ENCODE measurements at regions not wholly inside any gene's neighbourhood (a gene's known extent, or its start where the extent isn't known, plus 50 kb on each side); places are given as distances from the start of the nearest gene placed in this dataset.

DNA sequence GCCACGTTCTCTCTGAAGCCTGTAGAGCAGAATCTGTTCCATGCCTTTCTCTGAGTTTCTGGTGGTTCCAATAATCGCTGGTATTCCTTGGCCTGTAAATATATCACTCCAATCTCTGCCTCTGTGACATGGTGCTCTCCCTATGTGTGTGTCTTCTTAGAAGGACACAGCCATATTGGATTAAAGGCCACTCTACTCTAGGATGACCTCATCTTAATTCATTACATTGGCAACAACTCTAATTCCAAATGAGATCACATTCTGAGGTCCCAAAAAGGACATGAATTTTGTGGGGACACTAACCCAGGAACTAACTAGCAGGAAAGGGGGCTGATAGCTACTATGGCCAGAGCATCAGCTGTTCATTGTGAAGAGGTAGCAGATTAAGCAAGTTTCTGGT lies 110.7 kb downstream of the KLF12 start:
- DNase-seq: no peak
- intact Hi-C loops (cut with DNase I): no loop called here
- Histone ChIP-seq H3K9me3 (no peaks in the 10 kb centered on the region), H3K36me3 (no peaks in the 10 kb centered on the region), H3K9ac (ENCODE audit: low read depth in 2 of 2, low read length in 2 of 2) (no peak overlapping the region), H3K27me3 (no peaks in the 10 kb centered on the region), H3K4me1 (no peaks in the 10 kb centered on the region), H3K4me3 (no peak overlapping the region), H3K27ac (no peak overlapping the region)
- TF ChIP-seq, protein P1, sequence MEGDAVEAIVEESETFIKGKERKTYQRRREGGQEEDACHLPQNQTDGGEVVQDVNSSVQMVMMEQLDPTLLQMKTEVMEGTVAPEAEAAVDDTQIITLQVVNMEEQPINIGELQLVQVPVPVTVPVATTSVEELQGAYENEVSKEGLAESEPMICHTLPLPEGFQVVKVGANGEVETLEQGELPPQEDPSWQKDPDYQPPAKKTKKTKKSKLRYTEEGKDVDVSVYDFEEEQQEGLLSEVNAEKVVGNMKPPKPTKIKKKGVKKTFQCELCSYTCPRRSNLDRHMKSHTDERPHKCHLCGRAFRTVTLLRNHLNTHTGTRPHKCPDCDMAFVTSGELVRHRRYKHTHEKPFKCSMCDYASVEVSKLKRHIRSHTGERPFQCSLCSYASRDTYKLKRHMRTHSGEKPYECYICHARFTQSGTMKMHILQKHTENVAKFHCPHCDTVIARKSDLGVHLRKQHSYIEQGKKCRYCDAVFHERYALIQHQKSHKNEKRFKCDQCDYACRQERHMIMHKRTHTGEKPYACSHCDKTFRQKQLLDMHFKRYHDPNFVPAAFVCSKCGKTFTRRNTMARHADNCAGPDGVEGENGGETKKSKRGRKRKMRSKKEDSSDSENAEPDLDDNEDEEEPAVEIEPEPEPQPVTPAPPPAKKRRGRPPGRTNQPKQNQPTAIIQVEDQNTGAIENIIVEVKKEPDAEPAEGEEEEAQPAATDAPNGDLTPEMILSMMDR (IDR thresholded peaks at IDR 0.05): no peak

GRCh38 chr13:74021505-74021904 lies 112.7 kb downstream of the KLF12 start:
- Histone ChIP-seq H3K9me3 (no peaks in the 10 kb centered on the region), H3K4me3 (no peak overlapping the region), H3K27ac (no peak overlapping the region), H3K27me3 (no peaks in the 10 kb centered on the region), H3K4me1 (no peaks in the 10 kb centered on the region), H3K9ac (ENCODE audit: low read depth in 2 of 2, low read length in 2 of 2) (no peak overlapping the region), H3K36me3 (no peaks in the 10 kb centered on the region)
- intact Hi-C loops (cut with DNase I): no loop called here
- TF ChIP-seq, protein P1 (IDR thresholded peaks at IDR 0.05): no peak
- DNase-seq: no peak

DNA sequence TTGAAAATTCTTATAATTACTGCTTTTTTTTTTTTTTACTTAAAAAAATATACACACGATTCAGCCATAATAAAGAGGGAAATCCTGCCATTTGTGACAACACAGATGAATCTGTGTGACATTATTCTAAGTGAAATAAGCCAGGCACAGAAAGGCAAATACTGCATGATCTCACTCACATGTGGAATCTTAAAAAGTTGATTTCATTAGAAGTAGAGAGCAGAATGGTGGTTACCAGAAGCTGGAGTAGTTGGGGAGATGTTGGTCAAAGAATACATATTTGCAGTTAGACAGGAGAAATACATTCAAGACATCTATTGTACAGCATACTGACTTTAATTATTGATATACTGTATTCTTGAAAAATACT lies 116.2 kb downstream of the KLF12 start:
- H3K36me3 ChIP-seq: no peaks in the 10 kb centered on the region
- no peak overlapping the region for H3K27ac ChIP-seq
- no peaks in the 10 kb centered on the region for H3K27me3 ChIP-seq
- DNase-seq: no peak
- no peak overlapping the region for H3K4me3 ChIP-seq
- intact Hi-C loops (cut with DNase I): no loop called here
- no peak overlapping the region for H3K9ac ChIP-seq (ENCODE audit: low read depth in 2 of 2, low read length in 2 of 2)
- TF ChIP-seq, protein P1 (IDR thresholded peaks at IDR 0.05): no peak
- no peaks in the 10 kb centered on the region for H3K9me3 ChIP-seq
- no peaks in the 10 kb centered on the region for H3K4me1 ChIP-seq

GRCh38 chr13:74017301-74018061 lies 116.7 kb downstream of the KLF12 start:
- intact Hi-C loops (cut with DNase I): no loop called here
- TF ChIP-seq, protein P1 (IDR thresholded peaks at IDR 0.05): no peak
- Histone ChIP-seq H3K27me3 (no peaks in the 10 kb centered on the region), H3K4me1 (no peaks in the 10 kb centered on the region), H3K36me3 (no peaks in the 10 kb centered on the region), H3K9me3 (no peaks in the 10 kb centered on the region), H3K9ac (ENCODE audit: low read depth in 2 of 2, low read length in 2 of 2) (no peak overlapping the region), H3K4me3 (no peak overlapping the region), H3K27ac (no peak overlapping the region)
- DNase-seq: no peak

GRCh38 chr13:74015137-74015536 lies 119.1 kb downstream of the KLF12 start:
- TF ChIP-seq, protein P1 (IDR thresholded peaks at IDR 0.05): no peak
- Histone ChIP-seq H3K36me3 (no peaks in the 10 kb centered on the region), H3K9ac (ENCODE audit: low read depth in 2 of 2, low read length in 2 of 2) (no peak overlapping the region), H3K4me1 (no peaks in the 10 kb centered on the region), H3K27me3 (no peaks in the 10 kb centered on the region), H3K27ac (no peak overlapping the region), H3K9me3 (no peaks in the 10 kb centered on the region), H3K4me3 (no peak overlapping the region)
- no peak for DNase-seq
- intact Hi-C loops (cut with DNase I): no loop called here

All from colonic mucosa (tissue), 4 donors.